CD4-positive, CD25-positive, alpha-beta regulatory T cell (primary cell): ENCODE measurements at regions not wholly inside any gene's neighbourhood (a gene's known extent, or its start where the extent isn't known, plus 50 kb on each side); places are given as distances from the start of the nearest gene placed in this dataset.

ENCODE experiments used
- ATAC-seq, 2 donors: fragments of 150-1000 bp; cut with Tn5 transposase; one replicate each; pipeline ENCODE4 v1.10.0; 2021; ENCODE audit warnings: low read depth in 2 of 2, moderate number of reproducible peaks in 2 of 2, moderate library complexity in 1 of 2
- DNase-seq, 3 donors: peaks; one replicate each; pipeline versions ENCODE4 v3.0.0 to v3.0.0-alpha.2; 2012 to 2022; ENCODE audit warnings: mixed read lengths in 1 of 3
- H3K27ac ChIP-seq: one replicate; pipeline ENCODE4 v1.7.0; 2013; ENCODE audit warnings: mild to moderate bottlenecking, low read length; ENCODE audit not compliant: insufficient read depth, poor library complexity, severe bottlenecking
- H3K27me3 ChIP-seq: one replicate; pipeline ENCODE4 v1.7.0; 2013; ENCODE audit warnings: low read length; ENCODE audit not compliant: control insufficient read depth, insufficient read depth
- H3K36me3 ChIP-seq: one replicate; pipeline ENCODE4 v1.7.0; 2013; ENCODE audit warnings: mild to moderate bottlenecking, low read length, moderate library complexity; ENCODE audit not compliant: control insufficient read depth, insufficient read depth
- H3K4me1 ChIP-seq: 2 replicates; pipeline ENCODE4 v1.7.0; 2013; ENCODE audit warnings: mild to moderate bottlenecking, low read length; ENCODE audit not compliant: insufficient read depth, control insufficient read depth, poor library complexity, severe bottlenecking
- H3K4me3 ChIP-seq: one replicate; pipeline ENCODE4 v1.7.0; 2013; ENCODE audit warnings: low read depth, mild to moderate bottlenecking, low read length, moderate library complexity
- H3K9me3 ChIP-seq, 2 experiments: 1 replicate in 1 of 2; 2 replicates in 1 of 2; pipeline ENCODE4 v1.7.0; 2013; ENCODE audit warnings: low read length in 2 of 2, mild to moderate bottlenecking in 1 of 2, moderate library complexity in 1 of 2; ENCODE audit not compliant: control insufficient read depth in 2 of 2
- H3K27ac Mint-ChIP-seq, 3 donors: one replicate each; pipeline ENCODE4 v1.8.0; 2020 to 2022; ENCODE audit warnings: mild to moderate bottlenecking in 3 of 3, mixed read lengths in 3 of 3, moderate library complexity in 2 of 3
- H3K27me3 Mint-ChIP-seq: one replicate; pipeline ENCODE4 v1.8.0; 2022; ENCODE audit warnings: mild to moderate bottlenecking, mixed read lengths
- H3K36me3 Mint-ChIP-seq: one replicate; pipeline ENCODE4 v1.8.0; 2020; ENCODE audit warnings: mixed read lengths
- H3K4me1 Mint-ChIP-seq, 4 donors: one replicate each; pipeline ENCODE4 v1.8.0; 2020 to 2022; ENCODE audit warnings: mixed read lengths in 4 of 4, mild to moderate bottlenecking in 1 of 4
- H3K4me3 Mint-ChIP-seq, 4 donors: one replicate each; pipeline ENCODE4 v1.8.0; 2020 to 2022; ENCODE audit warnings: mild to moderate bottlenecking in 4 of 4, mixed read lengths in 4 of 4, moderate library complexity in 3 of 4
- H3K9me3 Mint-ChIP-seq, 7 donors: one replicate each; pipeline ENCODE4 v1.8.0; 2020 to 2022; ENCODE audit warnings: mixed read lengths in 7 of 7, mild to moderate bottlenecking in 3 of 7, moderate library complexity in 2 of 7

DNA sequence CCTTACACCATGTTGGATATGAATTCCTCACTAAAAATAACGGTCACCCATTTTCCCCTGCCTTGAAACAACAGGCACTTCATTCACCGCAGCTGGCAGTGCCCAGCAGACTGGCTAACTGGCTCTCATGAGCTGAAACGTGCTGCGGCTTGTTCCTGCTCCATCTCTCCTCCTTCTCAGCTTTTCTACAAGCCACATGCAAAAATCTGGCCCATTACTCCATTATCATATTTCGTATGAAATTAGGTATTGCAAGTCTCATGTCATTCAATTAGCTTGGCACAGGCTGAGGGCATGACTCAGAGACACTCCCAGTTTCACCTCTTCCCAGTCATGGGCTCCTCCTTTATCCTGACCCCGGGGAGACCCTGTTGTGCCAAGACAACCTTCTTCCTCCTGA lies 60.0 kb downstream of the MAGEF1 start:
- no peak for ATAC-seq
- Histone ChIP-seq H3K9me3 (no peaks in the 10 kb centered on the region), H3K36me3 (no peaks in the 10 kb centered on the region), H3K27me3 (no peaks in the 10 kb centered on the region), H3K27ac (no peak overlapping the region), H3K4me3 (no peak overlapping the region), H3K4me1 (no peaks in the 10 kb centered on the region)
- Mint-ChIP-seq H3K36me3 (peaks cover 4% of the 10 kb centered on the region), H3K9me3 (peaks cover 0 to 4% (median 0%) of the 10 kb centered on the region in 7 donors), H3K27ac (no peak overlapping the region), H3K4me3 (no peak overlapping the region), H3K4me1 (no peaks in the 10 kb centered on the region), H3K27me3 (no peaks in the 10 kb centered on the region)
- DNase-seq, result no peak

- Histone ChIP-seq H3K27me3 (no peaks in the 10 kb centered on the region), H3K4me1 (no peaks in the 10 kb centered on the region), H3K9me3 (no peaks in the 10 kb centered on the region), H3K4me3 (no peak overlapping the region), H3K36me3 (no peaks in the 10 kb centered on the region), H3K27ac (no peak overlapping the region)
- DNase-seq (no peak), ATAC-seq (no peak)
- H3K9me3 Mint-ChIP-seq, result peaks cover 0 to 2% (median 0%) of the 10 kb centered on the region in 7 donors
- no peak overlapping the region for H3K27ac Mint-ChIP-seq
- H3K4me3 Mint-ChIP-seq, result no peak overlapping the region
- no peaks in the 10 kb centered on the region for H3K36me3 Mint-ChIP-seq
- H3K4me1 Mint-ChIP-seq, result no peaks in the 10 kb centered on the region
- H3K27me3 Mint-ChIP-seq, result no peaks in the 10 kb centered on the region
These were observed 63.2 kb downstream of the MAGEF1 start for GRCh38 chr3:184648636-184649035.

DNA sequence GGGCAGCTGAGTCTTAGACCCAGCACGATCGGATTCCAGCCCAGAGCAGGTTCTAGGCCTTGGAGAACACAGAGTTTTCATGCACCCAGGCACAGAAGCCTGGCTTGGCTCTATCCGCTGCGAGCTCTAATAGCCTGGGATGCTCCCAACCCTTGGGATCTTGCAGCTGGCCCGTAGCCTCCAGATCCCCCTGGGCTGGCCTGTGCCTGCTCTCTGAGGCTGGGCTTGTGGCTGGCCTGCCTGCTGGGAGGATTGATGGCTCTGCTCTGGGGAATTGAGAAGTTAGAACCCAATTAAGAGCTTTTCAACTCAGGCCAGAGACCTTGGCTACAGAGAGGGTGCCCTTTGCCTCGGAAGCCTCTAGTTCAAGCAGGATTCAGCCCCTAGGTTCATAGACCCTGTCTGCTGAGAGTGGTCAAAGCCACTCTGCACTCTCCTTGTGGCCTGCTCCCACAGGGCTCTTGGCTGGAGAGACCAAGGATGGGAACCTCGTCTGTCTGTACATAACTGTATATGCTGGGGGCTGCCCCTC lies 64.4 kb downstream of the MAGEF1 start:
- H3K36me3 Mint-ChIP-seq, result no peaks in the 10 kb centered on the region
- H3K4me1 Mint-ChIP-seq, result no peaks in the 10 kb centered on the region
- Histone ChIP-seq H3K27ac (no peak overlapping the region), H3K36me3 (no peaks in the 10 kb centered on the region), H3K4me3 (no peak overlapping the region), H3K4me1 (no peaks in the 10 kb centered on the region), H3K9me3 (no peaks in the 10 kb centered on the region), H3K27me3 (no peaks in the 10 kb centered on the region)
- peaks cover 5% of the 10 kb centered on the region for H3K27me3 Mint-ChIP-seq
- H3K27ac Mint-ChIP-seq, result no peak overlapping the region
- H3K9me3 Mint-ChIP-seq, result peaks cover 0 to 2% (median 0%) of the 10 kb centered on the region in 7 donors
- no peak overlapping the region for H3K4me3 Mint-ChIP-seq
- ATAC-seq (no peak), DNase-seq (no peak)

- ATAC-seq (no peak), DNase-seq (no peak)
- Mint-ChIP-seq H3K27ac (peak overlapping the region in 1 of 3 donors; percentile 67), H3K36me3 (no peaks in the 10 kb centered on the region), H3K27me3 (peaks cover 9% of the 10 kb centered on the region), H3K4me3 (no peak overlapping the region), H3K9me3 (peaks cover 0 to 2% (median 0%) of the 10 kb centered on the region in 7 donors), H3K4me1 (no peaks in the 10 kb centered on the region)
- Histone ChIP-seq H3K36me3 (no peaks in the 10 kb centered on the region), H3K4me1 (no peaks in the 10 kb centered on the region), H3K27ac (no peak overlapping the region), H3K4me3 (no peak overlapping the region), H3K27me3 (no peaks in the 10 kb centered on the region), H3K9me3 (no peaks in the 10 kb centered on the region)
These were observed 66.5 kb downstream of the MAGEF1 start for GRCh38 chr3:184645336-184645735.

DNA sequence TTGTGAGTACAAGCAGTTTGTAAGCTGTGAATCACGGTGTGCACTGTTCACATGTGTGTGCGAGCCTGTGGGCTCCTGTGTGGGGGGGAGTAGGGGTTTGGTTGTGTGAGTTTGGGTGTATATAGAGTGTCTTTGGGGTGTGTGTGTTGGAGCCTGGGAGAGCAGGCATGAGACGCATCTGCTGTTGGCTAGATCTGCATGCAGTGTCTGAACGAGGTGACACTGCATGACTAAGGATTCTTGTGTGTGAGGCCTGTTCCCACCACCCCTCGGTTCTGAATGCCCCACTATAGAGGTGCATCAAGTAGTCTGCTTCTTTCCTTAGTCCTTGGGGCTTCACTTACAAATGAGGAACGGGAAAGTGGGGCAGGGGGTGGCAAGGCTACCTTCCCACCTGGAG lies 68.4 kb downstream of the MAGEF1 start:
- Histone ChIP-seq H3K27ac (no peak overlapping the region), H3K4me1 (no peaks in the 10 kb centered on the region), H3K27me3 (no peaks in the 10 kb centered on the region), H3K9me3 (no peaks in the 10 kb centered on the region), H3K4me3 (no peak overlapping the region), H3K36me3 (no peaks in the 10 kb centered on the region)
- DNase-seq, result no peak
- H3K9me3 Mint-ChIP-seq, result peaks cover 0 to 2% (median 0%) of the 10 kb centered on the region in 7 donors
- no peak overlapping the region for H3K4me3 Mint-ChIP-seq
- H3K27ac Mint-ChIP-seq, result no peak overlapping the region
- no peaks in the 10 kb centered on the region for H3K4me1 Mint-ChIP-seq
- peaks cover 9% of the 10 kb centered on the region for H3K27me3 Mint-ChIP-seq
- no peak for ATAC-seq
- no peaks in the 10 kb centered on the region for H3K36me3 Mint-ChIP-seq

- no peaks in the 10 kb centered on the region for H3K36me3 ChIP-seq
- no peak overlapping the region for H3K27ac ChIP-seq
- Mint-ChIP-seq H3K4me1 (no peaks in the 10 kb centered on the region), H3K9me3 (peaks cover 0 to 2% (median 0%) of the 10 kb centered on the region in 7 donors), H3K36me3 (no peaks in the 10 kb centered on the region), H3K27ac (no peak overlapping the region), H3K4me3 (no peak overlapping the region), H3K27me3 (peaks cover 9% of the 10 kb centered on the region)
- no peak overlapping the region for H3K4me3 ChIP-seq
- no peak for ATAC-seq
- H3K9me3 ChIP-seq, result no peaks in the 10 kb centered on the region
- no peak for DNase-seq
- H3K4me1 ChIP-seq, result no peaks in the 10 kb centered on the region
- no peaks in the 10 kb centered on the region for H3K27me3 ChIP-seq
These were observed 69.1 kb downstream of the MAGEF1 start for GRCh38 chr3:184642631-184643285.

GRCh38 chr3:184641430-184641829 lies 70.4 kb downstream of the MAGEF1 start:
- ATAC-seq, result no peak
- no peak overlapping the region for H3K4me3 Mint-ChIP-seq
- H3K9me3 Mint-ChIP-seq, result no peaks in the 10 kb centered on the region

GRCh38 chr3:184639351-184639750 lies 72.5 kb downstream of the MAGEF1 start:
- H3K27me3 Mint-ChIP-seq, result peaks cover 9% of the 10 kb centered on the region
- H3K4me3 ChIP-seq, result no peak overlapping the region
- no peaks in the 10 kb centered on the region for H3K27me3 ChIP-seq
- no peaks in the 10 kb centered on the region for H3K36me3 Mint-ChIP-seq
- H3K36me3 ChIP-seq, result no peaks in the 10 kb centered on the region
- no peak overlapping the region for H3K4me3 Mint-ChIP-seq
- H3K9me3 ChIP-seq, result no peaks in the 10 kb centered on the region
- H3K9me3 Mint-ChIP-seq, result no peaks in the 10 kb centered on the region
- H3K27ac Mint-ChIP-seq, result no peak overlapping the region
- no peak overlapping the region for H3K27ac ChIP-seq
- peaks cover 0 to 2% (median 0%) of the 10 kb centered on the region in 4 donors for H3K4me1 Mint-ChIP-seq
- H3K4me1 ChIP-seq, result no peaks in the 10 kb centered on the region
- ATAC-seq (no peak), DNase-seq (peak in 1 of 3 donors; percentile 25)

More at GRCh38 chr3:184641430-184641829, 70.4 kb downstream of the MAGEF1 start:
- H3K27ac ChIP-seq, result no peak overlapping the region
- no peaks in the 10 kb centered on the region for H3K9me3 ChIP-seq
- H3K27me3 ChIP-seq, result no peaks in the 10 kb centered on the region
- Mint-ChIP-seq H3K36me3 (no peaks in the 10 kb centered on the region), H3K27ac (no peak overlapping the region), H3K4me1 (no peaks in the 10 kb centered on the region), H3K27me3 (peaks cover 9% of the 10 kb centered on the region)
- no peaks in the 10 kb centered on the region for H3K4me1 ChIP-seq
- no peaks in the 10 kb centered on the region for H3K36me3 ChIP-seq
- no peak overlapping the region for H3K4me3 ChIP-seq
- no peak for DNase-seq
